ENCODE measurements at regions not wholly inside any gene's neighbourhood (a gene's known extent, or its start where the extent isn't known, plus 50 kb on each side); places are given as distances from the start of the nearest gene placed in this dataset.
"Not testable (repeated sequence)": the region's sequence is repeated elsewhere in the genome, so short reads cannot be mapped to it uniquely, and the experiment has no call there.

GRCh38 chr16:9633844-9634243 is 542.4 kb downstream of the HAPSTR1 start:
- TF ChIP-seq, protein P1, sequence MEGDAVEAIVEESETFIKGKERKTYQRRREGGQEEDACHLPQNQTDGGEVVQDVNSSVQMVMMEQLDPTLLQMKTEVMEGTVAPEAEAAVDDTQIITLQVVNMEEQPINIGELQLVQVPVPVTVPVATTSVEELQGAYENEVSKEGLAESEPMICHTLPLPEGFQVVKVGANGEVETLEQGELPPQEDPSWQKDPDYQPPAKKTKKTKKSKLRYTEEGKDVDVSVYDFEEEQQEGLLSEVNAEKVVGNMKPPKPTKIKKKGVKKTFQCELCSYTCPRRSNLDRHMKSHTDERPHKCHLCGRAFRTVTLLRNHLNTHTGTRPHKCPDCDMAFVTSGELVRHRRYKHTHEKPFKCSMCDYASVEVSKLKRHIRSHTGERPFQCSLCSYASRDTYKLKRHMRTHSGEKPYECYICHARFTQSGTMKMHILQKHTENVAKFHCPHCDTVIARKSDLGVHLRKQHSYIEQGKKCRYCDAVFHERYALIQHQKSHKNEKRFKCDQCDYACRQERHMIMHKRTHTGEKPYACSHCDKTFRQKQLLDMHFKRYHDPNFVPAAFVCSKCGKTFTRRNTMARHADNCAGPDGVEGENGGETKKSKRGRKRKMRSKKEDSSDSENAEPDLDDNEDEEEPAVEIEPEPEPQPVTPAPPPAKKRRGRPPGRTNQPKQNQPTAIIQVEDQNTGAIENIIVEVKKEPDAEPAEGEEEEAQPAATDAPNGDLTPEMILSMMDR (IDR thresholded peaks at IDR 0.05; ENCODE audit: insufficient read depth, low read depth, low read length, missing control alignments): no peak
- no peak overlapping the region for H3K4me3 ChIP-seq (ENCODE audit: low read depth, low read length)
- DNase-seq (ENCODE audit: low read depth): no peak

- not testable (repeated sequence) for H3K4me3 ChIP-seq (ENCODE audit: low read depth, low read length); DNase-seq (ENCODE audit: low read depth)
Measured at GRCh38 chr16:9635150-9635720, 543.8 kb downstream of the HAPSTR1 start.

GRCh38 chr16:9644258-9644657 is 538.0 kb downstream of the GRIN2A start:
- DNase-seq (ENCODE audit: low read depth): no peak
- TF ChIP-seq, protein P1 (IDR thresholded peaks at IDR 0.05; ENCODE audit: insufficient read depth, low read depth, low read length, missing control alignments): no peak
- H3K4me3 ChIP-seq (ENCODE audit: low read depth, low read length): no peak overlapping the region

- TF ChIP-seq, protein P1 (IDR thresholded peaks at IDR 0.05; ENCODE audit: insufficient read depth, low read depth, low read length, missing control alignments): no peak
- DNase-seq (ENCODE audit: low read depth): no peak
- no peak overlapping the region for H3K4me3 ChIP-seq (ENCODE audit: low read depth, low read length)
Measured at GRCh38 chr16:9645911-9646310, 536.3 kb downstream of the GRIN2A start.

GRCh38 chr16:9647981-9648701 is 534.1 kb downstream of the GRIN2A start:
- DNase-seq (ENCODE audit: low read depth): peak; percentile 19
- H3K4me3 ChIP-seq (ENCODE audit: low read depth, low read length): no peak overlapping the region
- TF ChIP-seq, protein P1 (IDR thresholded peaks at IDR 0.05; ENCODE audit: insufficient read depth, low read depth, low read length, missing control alignments): peak; percentile 65

DNA sequence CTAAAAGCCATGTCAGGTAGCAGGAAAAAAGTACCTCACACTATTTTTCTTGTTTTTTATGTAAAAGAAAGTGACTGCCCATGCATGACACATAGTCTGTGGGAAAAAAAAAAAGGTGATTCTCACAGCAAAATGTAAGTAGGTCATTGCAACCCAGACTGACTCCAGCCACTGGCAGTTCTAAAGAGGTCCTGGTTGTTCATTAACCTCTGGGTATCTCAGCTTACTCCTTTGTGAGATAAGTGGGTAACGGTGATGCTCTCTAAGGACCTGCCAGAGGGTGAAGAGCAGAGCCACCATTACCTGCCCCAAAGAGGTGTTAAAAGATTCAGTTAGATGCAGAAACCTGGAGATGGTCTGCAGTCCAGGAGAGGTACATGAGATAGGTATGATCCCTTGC is 531.9 kb downstream of the GRIN2A start:
- H3K4me3 ChIP-seq (ENCODE audit: low read depth, low read length): no peak overlapping the region
- TF ChIP-seq, protein P1 (IDR thresholded peaks at IDR 0.05; ENCODE audit: insufficient read depth, low read depth, low read length, missing control alignments): no peak
- DNase-seq (ENCODE audit: low read depth): peak; percentile 1

GRCh38 chr16:9655051-9655450 is 527.2 kb downstream of the GRIN2A start:
- no peak overlapping the region for H3K4me3 ChIP-seq (ENCODE audit: low read depth, low read length)
- TF ChIP-seq, protein P1 (IDR thresholded peaks at IDR 0.05; ENCODE audit: insufficient read depth, low read depth, low read length, missing control alignments): no peak
- DNase-seq (ENCODE audit: low read depth): no peak
